ENCODE measurements at regions not wholly inside any gene's neighbourhood (a gene's known extent, or its start where the extent isn't known, plus 50 kb on each side); places are given as distances from the start of the nearest gene placed in this dataset.

GRCh38 chr5:143497749-143498148 is 94.3 kb upstream of the NR3C1 start (continued):
- TF ChIP-seq CTBP2 (IDR thresholded peaks at IDR 0.05; ENCODE audit: borderline replicate concordance, insufficient read depth, insufficient read length, low read length) (no peak), GTF2F1 (IDR thresholded peaks at IDR 0.05; ENCODE audit: borderline replicate concordance, low read depth, low read length) (no peak), EP300 (IDR thresholded peaks at IDR 0.05; ENCODE audit: borderline replicate concordance in 1 of 2, low read depth in 2 of 2, low read length in 2 of 2) (no peak), BCL11A (IDR thresholded peaks at IDR 0.05; ENCODE audit: low read depth in 2 of 2, low read length in 2 of 2) (no peak)
